ENCODE measurements at regions not wholly inside any gene's neighbourhood (a gene's known extent, or its start where the extent isn't known, plus 50 kb on each side); places are given as distances from the start of the nearest gene placed in this dataset.
"Not testable (repeated sequence)": the region's sequence is repeated elsewhere in the genome, so short reads cannot be mapped to it uniquely, and the experiment has no call there.

DNA sequence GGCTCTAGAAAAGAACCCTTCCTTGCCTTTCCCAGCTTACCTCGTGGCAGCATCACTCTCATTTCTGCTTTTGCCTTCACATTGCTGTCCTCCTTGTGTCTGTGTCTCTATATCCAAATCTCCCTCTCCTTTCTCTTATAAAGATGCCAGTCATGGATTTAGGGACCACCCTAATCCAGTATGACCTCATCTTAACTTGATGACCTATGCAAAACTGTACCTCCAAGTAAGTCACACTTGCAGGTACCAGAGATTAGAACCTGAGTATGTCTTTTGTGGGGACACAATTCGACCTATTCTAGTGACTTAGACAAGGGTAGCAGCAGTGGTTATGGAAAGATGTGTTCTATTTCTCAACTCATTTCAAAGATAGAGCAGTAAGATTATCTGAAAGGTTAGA lies 160.1 kb downstream of the HMHB1 start:
- Histone ChIP-seq H3K4me3 (no peak overlapping the region), H3K4me1 (no peaks in the 10 kb centered on the region)

DNA sequence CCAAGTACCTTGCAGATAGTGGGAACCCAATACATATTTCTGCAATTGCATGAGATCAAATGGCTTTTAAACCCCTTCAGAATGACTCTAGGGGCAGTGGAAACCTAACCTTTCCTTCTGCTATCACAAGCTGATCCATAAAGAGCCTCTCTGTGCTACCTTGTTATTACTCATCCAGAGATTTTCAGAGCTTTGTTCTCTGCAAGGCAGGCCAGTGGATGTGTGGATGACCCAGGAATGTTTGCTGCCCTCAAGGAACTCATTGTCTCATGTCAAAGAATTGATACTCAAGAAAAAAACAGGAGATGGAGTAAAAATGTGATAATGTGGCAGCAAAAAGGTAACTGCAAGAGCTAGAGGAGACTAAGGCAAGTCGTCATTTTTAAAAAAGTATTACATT lies 164.1 kb downstream of the HMHB1 start:
- H3K4me3 ChIP-seq = no peak overlapping the region
- H3K36me3 ChIP-seq = no peaks in the 10 kb centered on the region
- DNase-seq (ENCODE audit: low spot score) = no peak
- H3K27me3 ChIP-seq = no peaks in the 10 kb centered on the region
- no peak overlapping the region for H3K27ac ChIP-seq
- no peaks in the 10 kb centered on the region for H3K9me3 ChIP-seq
- TF ChIP-seq, protein P1, sequence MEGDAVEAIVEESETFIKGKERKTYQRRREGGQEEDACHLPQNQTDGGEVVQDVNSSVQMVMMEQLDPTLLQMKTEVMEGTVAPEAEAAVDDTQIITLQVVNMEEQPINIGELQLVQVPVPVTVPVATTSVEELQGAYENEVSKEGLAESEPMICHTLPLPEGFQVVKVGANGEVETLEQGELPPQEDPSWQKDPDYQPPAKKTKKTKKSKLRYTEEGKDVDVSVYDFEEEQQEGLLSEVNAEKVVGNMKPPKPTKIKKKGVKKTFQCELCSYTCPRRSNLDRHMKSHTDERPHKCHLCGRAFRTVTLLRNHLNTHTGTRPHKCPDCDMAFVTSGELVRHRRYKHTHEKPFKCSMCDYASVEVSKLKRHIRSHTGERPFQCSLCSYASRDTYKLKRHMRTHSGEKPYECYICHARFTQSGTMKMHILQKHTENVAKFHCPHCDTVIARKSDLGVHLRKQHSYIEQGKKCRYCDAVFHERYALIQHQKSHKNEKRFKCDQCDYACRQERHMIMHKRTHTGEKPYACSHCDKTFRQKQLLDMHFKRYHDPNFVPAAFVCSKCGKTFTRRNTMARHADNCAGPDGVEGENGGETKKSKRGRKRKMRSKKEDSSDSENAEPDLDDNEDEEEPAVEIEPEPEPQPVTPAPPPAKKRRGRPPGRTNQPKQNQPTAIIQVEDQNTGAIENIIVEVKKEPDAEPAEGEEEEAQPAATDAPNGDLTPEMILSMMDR (IDR thresholded peaks at IDR 0.05) = no peak
- no peaks in the 10 kb centered on the region for H3K4me1 ChIP-seq

More for the DNA sequence above, 160.1 kb downstream of the HMHB1 start:
- Histone ChIP-seq H3K9me3 (no peaks in the 10 kb centered on the region), H3K36me3 (no peaks in the 10 kb centered on the region), H3K27ac (no peak overlapping the region), H3K27me3 (no peaks in the 10 kb centered on the region)
- no peak for DNase-seq (ENCODE audit: low spot score)
- TF ChIP-seq, protein P1 (IDR thresholded peaks at IDR 0.05) = no peak

DNA sequence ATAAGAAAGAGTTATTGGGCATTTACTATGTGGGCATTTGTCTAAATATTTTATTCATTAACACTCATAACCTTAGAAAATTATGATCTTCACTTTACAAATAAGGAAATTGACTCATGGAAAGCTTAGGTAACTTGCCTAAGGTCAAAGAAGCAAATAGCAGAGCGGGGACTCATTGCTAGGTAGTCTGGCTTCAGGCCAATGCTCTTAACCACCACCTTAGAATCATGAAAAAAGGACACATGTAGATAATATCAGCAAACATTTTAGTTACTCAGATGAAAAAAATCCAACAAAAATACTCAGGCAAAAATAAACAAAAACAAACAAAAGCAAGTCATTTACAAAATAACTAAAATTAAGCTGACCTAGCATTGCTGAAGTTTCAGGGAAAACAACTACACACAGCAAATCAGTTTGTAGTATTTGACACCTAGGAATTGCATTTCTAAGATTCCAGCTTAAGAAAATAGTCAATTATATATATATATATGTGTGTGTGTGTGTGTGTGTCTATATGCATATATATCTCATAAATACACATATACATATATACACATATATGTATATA lies 166.0 kb downstream of the HMHB1 start:
- Histone ChIP-seq H3K36me3 (no peaks in the 10 kb centered on the region), H3K27me3 (no peaks in the 10 kb centered on the region), H3K27ac (no peak overlapping the region), H3K9me3 (no peaks in the 10 kb centered on the region), H3K4me3 (no peak overlapping the region), H3K4me1 (no peaks in the 10 kb centered on the region)
- TF ChIP-seq, protein P1 (IDR thresholded peaks at IDR 0.05) = no peak
- no peak for DNase-seq (ENCODE audit: low spot score)

DNA sequence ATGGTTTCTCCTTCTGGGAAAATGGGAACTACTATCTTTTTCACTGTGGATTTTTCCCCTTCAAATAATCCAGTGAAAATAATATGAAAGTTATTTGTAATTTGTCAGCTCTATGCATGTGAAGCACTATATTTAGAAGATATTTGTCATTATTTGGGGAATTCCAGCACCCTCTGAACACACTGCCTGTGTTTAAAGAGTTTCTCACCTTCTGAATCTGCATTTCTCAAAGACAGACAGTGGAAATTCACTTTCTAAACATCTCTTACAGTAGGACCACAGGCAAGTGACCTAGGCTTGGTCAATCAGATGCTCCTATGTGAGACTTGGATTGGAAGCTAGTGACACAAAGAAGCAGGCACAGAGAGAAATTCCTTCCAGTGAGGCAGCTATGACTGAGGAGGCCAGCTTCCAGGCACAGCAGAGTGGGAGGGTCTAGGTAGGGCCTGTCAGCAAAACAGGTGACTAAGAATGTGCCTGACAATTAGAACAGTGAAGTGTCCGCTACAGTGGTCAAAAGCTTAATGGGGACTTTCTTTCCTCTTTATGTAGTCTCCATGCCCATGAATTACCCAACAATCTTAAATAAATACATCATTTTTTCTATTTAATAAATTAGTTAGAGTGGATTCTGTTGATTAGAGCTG lies 167.2 kb downstream of the HMHB1 start:
- Histone ChIP-seq H3K27ac (no peak overlapping the region), H3K4me3 (no peak overlapping the region), H3K4me1 (no peaks in the 10 kb centered on the region), H3K9me3 (no peaks in the 10 kb centered on the region), H3K36me3 (no peaks in the 10 kb centered on the region), H3K27me3 (no peaks in the 10 kb centered on the region)
- no peak for DNase-seq (ENCODE audit: low spot score)
- TF ChIP-seq, protein P1 (IDR thresholded peaks at IDR 0.05) = no peak

DNA sequence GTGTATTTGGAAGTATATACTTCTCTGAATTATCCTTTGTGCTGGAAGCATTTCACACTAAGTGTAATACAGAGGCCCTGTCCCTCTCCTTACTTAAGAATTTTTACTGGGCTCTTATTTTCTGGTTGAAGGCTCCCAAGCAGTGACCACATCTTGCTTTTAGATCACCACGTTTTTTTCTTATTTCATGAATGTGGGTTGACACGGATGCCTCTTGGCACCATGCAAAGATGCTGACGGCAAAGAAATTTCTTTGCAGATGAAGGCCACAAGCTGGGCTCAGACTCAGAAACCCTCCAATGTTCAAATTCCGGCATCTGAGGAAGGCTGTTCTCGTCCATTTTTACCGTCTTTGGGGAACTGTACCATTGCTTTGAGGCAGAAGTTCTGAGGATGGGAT lies 168.5 kb downstream of the HMHB1 start:
- TF ChIP-seq, protein P1 (IDR thresholded peaks at IDR 0.05) = no peak
- Histone ChIP-seq H3K36me3 (no peaks in the 10 kb centered on the region), H3K4me3 (no peak overlapping the region), H3K9me3 (no peaks in the 10 kb centered on the region), H3K27ac (no peak overlapping the region), H3K4me1 (no peaks in the 10 kb centered on the region), H3K27me3 (no peaks in the 10 kb centered on the region)
- DNase-seq (ENCODE audit: low spot score) = no peak

DNA sequence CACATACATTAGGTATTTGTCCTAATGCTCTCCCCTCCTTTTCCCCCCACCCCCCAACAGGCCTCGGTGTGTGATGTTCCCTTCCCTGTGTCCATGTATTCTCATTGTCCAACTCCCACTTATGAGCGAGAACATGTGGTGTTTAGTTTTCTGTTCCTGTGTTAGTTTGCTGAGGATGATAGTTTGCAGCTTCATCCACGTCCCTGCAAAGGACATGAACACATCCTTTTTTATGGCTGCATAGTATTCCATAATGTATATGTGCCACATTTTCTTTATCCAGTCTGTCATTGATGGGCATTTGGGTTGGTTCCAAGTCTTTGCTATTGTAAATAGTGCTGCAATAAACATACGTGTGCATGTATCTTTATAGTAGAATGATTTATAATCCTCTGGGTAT lies 171.0 kb downstream of the HMHB1 start:
- H3K36me3 ChIP-seq; H3K27me3 ChIP-seq; H3K9me3 ChIP-seq; H3K4me1 ChIP-seq; DNase-seq (ENCODE audit: low spot score); H3K4me3 ChIP-seq; H3K27ac ChIP-seq: not testable (repeated sequence)
